Gastroesophageal sphincter (tissue), 3 donors: ENCODE measurements at regions not wholly inside any gene's neighbourhood (a gene's known extent, or its start where the extent isn't known, plus 50 kb on each side); places are given as distances from the start of the nearest gene placed in this dataset.

Experiments used
- CTCF ChIP-seq, 4 experiments: fragments of 200-600 bp in 2 of 4; fragments of 450-650 bp in 2 of 4; sonication (generic) in 1 of 4; IDR thresholded peaks; one replicate each; pipeline ENCODE4 v1.5.1; 2017 to 2019; ENCODE audit warnings: antibody characterized with exemption in 4 of 4, mild to moderate bottlenecking in 2 of 4, moderate library complexity in 2 of 4
- POLR2A ChIP-seq, 2 donors: fragments of 450-650 bp; IDR thresholded peaks; one replicate each; pipeline ENCODE4 v1.6.1; 2017; ENCODE audit warnings: antibody characterized with exemption in 2 of 2, mild to moderate bottlenecking in 2 of 2, moderate library complexity in 1 of 2

DNA sequence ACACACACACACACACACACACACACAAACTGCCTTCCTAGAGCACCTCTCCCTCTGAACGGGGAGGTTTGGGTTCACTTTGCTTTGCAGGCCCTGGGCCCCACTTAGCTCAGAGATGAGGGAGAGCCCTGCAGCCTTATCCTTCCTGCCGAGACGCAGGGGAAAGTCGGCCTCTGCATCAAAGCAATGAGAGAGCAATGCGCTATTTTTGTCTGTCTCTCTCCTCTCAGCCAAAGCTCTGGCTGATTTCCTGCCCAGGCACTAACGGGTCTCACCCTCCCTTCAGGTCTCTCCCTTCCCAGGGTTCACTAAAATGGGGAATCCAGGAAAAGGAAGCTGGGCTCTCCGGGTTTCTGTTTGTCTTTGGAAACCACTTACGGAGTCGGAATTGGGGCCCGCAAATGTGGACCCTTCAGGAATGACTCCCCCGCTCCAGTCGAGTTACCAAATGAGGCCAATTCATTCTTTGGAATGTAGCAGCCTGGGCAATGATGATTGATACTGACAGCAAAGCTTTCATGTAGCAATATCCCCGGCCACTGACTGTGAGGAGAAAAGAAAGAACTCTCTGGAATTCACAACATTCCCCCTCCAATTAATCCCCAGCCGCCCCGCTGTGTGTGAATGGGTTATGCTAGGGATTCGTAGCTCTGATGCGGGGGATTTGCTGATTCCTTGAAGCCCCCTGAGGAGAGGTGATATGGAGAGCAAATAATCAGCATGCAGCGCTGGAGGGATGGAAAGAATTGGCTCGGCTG lies 61.5 kb upstream of the WLS start:
- TF ChIP-seq CTCF (IDR thresholded peaks at IDR 0.05) (no peak), POLR2A (IDR thresholded peaks at IDR 0.05) (no peak)
